ENCODE measurements at regions not wholly inside any gene's neighbourhood (a gene's known extent, or its start where the extent isn't known, plus 50 kb on each side); places are given as distances from the start of the nearest gene placed in this dataset.

DNA sequence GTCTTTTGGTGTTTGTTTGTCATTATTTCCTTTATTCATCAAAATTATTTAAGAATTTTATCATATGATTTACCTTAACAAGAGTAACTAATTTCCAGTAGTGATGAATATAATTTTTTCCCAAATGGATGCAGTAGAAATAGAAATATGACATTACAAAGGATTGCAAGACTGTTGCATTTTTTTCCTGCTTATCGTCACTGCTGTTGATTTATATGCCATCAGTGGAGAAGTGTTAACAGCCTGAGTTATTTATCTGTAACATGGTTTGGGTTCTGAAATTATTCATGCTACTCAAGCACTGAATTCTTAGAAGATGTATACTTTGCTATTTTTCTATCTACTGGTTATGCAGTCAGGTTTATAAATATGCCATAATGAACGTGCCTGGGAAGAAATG is 68.6 kb downstream of the TMEM100 start:
- H3K27me3 ChIP-seq (ENCODE audit: control insufficient read depth in 2 of 2, insufficient read depth in 2 of 2, low read length in 2 of 2), result no peaks in the 10 kb centered on the region
- no peaks in the 10 kb centered on the region for H3K9me1 ChIP-seq (replicated peaks; ENCODE audit: control insufficient read depth, extremely low read depth, insufficient read depth, low read length)
- H3K4me2 ChIP-seq (ENCODE audit: insufficient read depth, low read length), result no peak overlapping the region
- H3K9me3 ChIP-seq (replicated peaks; ENCODE audit: control insufficient read depth, insufficient read depth, low read length), result no peaks in the 10 kb centered on the region
- DNase-seq (ENCODE audit: low read depth, low spot score) (no peak), FAIRE-seq (no peak)
- no TSS peak for BruUV-seq (replicated peaks)
- ChIA-PET POLR2A (no interaction called here), CTCF (no interaction called here)
- no peak overlapping the region for H3K27ac ChIP-seq (ENCODE audit: insufficient read depth, low read depth, low read length)
- dilution Hi-C loops (cut with MboI; ENCODE audit: extremely low pct_ligation_motif_present, low sequenced_read_pairs), result no loop called here
- no peak overlapping the region for H3K9ac ChIP-seq (replicated peaks; ENCODE audit: extremely low read depth, insufficient read depth, low read length)
- no peak overlapping the region for H2AFZ ChIP-seq (ENCODE audit: low read depth, low read length)
- no peaks in the 10 kb centered on the region for H3K36me3 ChIP-seq (ENCODE audit: control insufficient read depth in 2 of 2, extremely low read depth in 1 of 2, insufficient read depth in 2 of 2, low read length in 2 of 2)
- intact Hi-C loops (cut with micrococcal nuclease), result no loop called here
- TF ChIP-seq, protein P1, sequence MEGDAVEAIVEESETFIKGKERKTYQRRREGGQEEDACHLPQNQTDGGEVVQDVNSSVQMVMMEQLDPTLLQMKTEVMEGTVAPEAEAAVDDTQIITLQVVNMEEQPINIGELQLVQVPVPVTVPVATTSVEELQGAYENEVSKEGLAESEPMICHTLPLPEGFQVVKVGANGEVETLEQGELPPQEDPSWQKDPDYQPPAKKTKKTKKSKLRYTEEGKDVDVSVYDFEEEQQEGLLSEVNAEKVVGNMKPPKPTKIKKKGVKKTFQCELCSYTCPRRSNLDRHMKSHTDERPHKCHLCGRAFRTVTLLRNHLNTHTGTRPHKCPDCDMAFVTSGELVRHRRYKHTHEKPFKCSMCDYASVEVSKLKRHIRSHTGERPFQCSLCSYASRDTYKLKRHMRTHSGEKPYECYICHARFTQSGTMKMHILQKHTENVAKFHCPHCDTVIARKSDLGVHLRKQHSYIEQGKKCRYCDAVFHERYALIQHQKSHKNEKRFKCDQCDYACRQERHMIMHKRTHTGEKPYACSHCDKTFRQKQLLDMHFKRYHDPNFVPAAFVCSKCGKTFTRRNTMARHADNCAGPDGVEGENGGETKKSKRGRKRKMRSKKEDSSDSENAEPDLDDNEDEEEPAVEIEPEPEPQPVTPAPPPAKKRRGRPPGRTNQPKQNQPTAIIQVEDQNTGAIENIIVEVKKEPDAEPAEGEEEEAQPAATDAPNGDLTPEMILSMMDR (IDR thresholded peaks at IDR 0.05; ENCODE audit: extremely low read depth in 1 of 2, insufficient read depth in 1 of 2, low read depth in 1 of 2, low read length in 2 of 2), result no peak
- TF ChIP-seq GATA2 (IDR thresholded peaks at IDR 0.05; ENCODE audit: insufficient read depth, insufficient read length, low read depth, low read length), result no peak
- no peak for TF ChIP-seq MYC (IDR thresholded peaks at IDR 0.05; ENCODE audit: low read depth, low read length)
- TF ChIP-seq, protein P2, sequence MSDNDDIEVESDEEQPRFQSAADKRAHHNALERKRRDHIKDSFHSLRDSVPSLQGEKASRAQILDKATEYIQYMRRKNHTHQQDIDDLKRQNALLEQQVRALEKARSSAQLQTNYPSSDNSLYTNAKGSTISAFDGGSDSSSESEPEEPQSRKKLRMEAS (IDR thresholded peaks at IDR 0.05; ENCODE audit: insufficient read depth, insufficient read length), result no peak
- no peak for TF ChIP-seq POLR2AphosphoS5 (IDR thresholded peaks at IDR 0.05; ENCODE audit: insufficient read depth, low read depth, low read length)
- no peak for TF ChIP-seq EZH2 (IDR thresholded peaks at IDR 0.05; ENCODE audit: borderline replicate concordance, low read depth, low read length, severe bottlenecking)
- TF ChIP-seq POLR2A (IDR thresholded peaks at IDR 0.05; ENCODE audit: low read depth, low read length), result no peak
- no peak for TF ChIP-seq FOS (IDR thresholded peaks at IDR 0.05; ENCODE audit: borderline replicate concordance, insufficient read depth, low read length)
- no peak for TF ChIP-seq JUN (IDR thresholded peaks at IDR 0.05; ENCODE audit: borderline replicate concordance, insufficient read depth, insufficient read length, low read depth)
- no peaks in the 10 kb centered on the region for H3K79me2 ChIP-seq (ENCODE audit: control insufficient read depth, insufficient read depth, low read length)
- no peaks in the 10 kb centered on the region for H4K20me1 ChIP-seq (replicated peaks; ENCODE audit: control insufficient read depth, extremely low read depth, insufficient read depth, low read length)
- no peak overlapping the region for H3K4me3 ChIP-seq (replicated peaks in 1 of 3; ENCODE audit: insufficient read depth in 1 of 3, low read depth in 1 of 3, low read length in 3 of 3)
- no peaks in the 10 kb centered on the region for H3K4me1 ChIP-seq (ENCODE audit: control insufficient read depth, extremely low read depth, insufficient read depth, low read length)
